Fibroblast of skin of left quadriceps (primary cell): ENCODE measurements at regions not wholly inside any gene's neighbourhood (a gene's known extent, or its start where the extent isn't known, plus 50 kb on each side); places are given as distances from the start of the nearest gene placed in this dataset.

ENCODE experiments used
- DNase-seq, 2 experiments: peaks; one replicate each; pipeline ENCODE4 v3.0.0-alpha.2; 2013; ENCODE audit warnings: low read depth in 2 of 2

DNA sequence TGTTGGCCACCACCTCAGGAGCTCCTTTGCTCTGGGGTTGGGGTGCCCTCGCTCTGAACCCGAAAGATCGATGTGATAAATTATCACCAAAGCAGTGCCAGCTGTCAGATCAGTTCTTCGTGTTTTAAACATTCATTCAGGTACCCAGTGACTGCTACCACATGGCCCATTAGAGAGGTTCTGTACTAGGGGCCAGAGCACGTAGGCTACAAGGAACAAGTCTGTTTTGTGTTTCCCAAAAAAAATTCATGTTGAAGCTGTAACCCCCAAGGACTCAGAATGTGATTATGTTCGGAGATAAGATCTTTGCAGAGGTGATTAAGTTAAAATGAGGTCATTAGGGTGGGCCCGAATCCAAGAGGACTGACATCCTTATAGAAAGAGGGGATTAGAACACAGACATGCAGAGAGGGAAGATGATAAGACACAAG, 526.9 kb downstream of the NPHP4 start:
- DNase-seq = no peak

DNA sequence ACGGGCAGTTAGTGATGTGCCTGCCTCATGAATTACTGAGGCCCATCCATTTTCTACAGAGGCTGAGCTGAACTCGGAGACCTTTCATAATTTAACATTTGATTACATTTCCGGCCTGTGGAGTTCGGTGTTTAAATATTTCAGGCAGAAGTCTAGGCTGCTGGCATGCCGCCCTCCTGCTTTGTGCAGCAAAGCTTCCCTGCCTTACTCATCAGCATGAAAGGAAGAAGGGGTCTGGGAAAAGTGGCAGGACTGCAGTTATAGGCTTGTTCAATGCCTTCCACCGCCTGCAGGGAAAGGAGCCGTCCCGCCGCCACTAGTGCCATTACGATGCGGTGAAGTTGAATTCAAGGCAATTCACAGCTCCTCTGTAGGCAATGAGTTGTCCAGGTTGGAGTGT, 527.9 kb downstream of the NPHP4 start:
- DNase-seq = no peak

DNA sequence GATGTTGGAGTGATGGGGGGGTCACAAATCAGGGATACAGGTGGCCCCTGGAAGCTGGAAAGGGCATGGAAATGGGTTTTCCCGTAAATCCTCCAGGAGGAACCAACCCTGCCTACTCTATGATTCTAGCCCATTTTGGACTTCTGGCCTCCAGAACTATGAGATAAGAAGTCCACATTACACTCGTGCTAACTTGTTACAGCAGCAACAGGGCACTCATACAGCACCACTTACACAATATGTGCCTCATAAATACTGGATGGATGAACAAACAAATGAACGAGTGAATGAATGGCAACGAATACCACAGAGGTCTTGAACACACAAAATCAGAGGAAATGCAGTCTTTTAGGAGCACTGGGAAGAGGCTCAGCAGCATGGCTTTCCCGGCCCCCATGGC, 531.3 kb downstream of the NPHP4 start:
- DNase-seq = no peak

DNA sequence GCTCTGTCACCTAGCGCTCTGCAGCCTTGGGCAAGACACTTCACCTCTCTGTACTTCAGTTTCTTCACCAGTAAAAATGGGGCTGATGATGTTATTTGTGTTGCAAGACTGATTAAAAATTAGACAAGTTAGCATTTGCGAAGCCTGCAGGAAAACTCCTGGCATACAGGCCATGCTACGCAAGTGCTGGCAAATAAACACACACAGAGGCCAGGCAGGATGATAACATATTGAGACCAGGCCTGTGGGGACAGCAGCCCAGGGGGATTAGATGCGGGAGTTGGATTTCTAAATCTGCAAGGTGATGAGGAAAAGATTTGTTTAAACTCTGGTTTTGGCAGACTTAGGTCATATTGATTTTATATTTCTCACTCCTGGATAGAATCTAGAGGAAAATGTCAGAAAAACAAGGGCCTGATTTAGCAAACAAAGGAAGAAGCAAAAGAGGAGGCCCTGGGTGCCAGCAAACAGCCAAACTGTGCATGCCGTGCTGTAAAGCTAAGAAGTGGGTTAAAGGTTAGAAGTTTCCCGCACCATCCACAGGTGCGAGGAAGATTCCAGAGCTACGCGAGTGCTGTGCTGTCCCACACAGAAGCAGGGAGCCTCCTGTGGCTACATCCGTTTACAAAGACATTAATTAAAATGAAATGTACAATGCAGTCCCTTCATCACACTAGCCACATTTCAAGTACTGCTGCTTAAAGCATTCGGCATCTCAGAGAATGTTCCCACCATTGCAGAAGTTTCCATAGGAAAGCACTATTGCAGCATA, 532.2 kb downstream of the NPHP4 start:
- DNase-seq = no peak

DNA sequence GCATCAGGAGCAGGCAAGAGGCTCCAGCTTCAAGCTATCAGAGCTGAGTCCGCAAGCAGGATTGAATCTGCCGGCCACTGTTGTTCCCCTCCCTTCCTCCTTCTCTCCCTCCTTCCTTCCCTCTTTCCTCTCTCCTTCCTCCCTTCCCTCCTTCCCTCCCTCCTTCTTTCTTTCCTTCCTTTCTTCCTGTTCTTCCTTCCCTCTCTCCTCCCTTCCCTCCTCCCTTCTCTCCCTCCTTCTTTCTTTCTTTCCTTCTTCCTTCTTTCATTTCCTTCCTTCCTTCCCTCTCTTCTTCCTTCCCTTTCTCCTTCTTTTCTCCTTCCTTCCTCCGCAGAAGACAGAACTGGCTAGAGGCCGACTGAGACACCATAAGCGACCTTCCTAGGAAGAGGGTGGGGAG, 534.0 kb downstream of the NPHP4 start:
- DNase-seq = no peak

DNA sequence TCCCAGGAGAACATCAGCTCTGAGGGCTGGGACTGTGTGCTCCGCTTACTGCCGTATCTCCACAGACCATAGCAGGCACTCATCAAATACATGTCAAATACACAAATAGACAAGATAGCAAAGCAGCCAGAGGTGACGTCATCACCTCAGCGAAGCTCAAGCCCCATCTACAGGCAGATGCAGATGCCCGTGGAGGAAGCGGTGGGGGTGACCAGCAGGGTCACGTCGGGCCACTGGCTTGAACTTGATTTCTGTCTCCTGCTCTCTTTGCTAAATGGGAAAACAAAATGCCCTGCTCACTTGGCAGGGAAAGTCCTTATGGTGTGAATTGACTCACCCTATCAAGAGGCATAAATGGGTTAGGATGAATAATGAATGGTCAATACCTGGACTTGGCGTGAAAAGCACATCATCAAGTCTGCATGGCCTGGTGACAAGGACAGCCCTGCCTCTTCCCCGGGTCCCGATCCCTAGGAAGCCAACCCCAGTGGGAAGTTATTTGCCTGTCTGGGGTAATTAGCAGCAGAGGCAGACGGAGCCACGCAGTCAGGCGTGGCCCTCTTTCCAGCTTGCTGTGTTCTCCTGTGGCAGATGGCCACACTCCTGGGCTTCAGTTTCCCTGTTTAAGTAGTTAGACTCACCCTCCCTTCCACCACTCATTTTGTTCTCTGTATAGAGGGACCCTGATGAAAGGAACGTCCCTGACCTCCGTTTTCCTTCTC, 536.0 kb downstream of the NPHP4 start:
- DNase-seq = no peak

DNA sequence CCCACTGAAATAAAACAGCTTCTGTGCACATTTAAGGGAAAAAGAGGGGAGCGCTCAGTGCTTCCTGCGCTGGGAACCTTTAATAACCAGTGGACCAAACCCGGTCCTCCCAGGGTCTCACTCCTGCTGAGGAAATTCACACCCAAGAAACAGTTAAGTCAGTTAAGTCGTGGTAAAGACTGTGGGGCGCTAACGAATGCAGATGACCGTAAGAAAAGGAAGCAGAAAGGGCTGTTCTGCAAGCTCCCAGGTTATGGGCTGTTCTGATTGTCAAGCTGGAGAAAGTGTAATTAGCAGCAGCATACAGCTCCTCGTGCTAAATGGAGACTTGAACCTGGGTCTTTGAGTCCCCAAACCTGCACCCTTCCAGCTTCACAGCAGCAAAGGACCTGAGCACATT, 536.6 kb downstream of the NPHP4 start:
- DNase-seq = no peak

DNA sequence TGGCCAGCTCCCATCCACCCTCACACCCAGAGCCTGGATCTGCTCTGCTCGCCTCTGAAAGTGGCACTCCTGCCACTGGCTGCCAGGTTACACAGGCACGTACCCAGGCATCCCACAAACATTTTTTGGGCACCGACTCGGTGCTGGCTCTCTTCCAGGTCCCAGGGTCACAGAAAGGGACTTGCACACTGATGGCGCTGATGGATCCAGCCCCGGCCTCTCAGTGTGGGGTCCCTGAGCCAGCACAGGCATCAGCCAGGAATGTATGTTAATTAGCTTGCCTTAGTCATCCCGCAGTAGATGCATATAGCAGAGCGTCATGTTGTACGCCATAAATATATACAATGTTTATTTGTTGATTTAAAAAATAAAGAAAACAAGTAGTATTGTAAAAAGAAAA, 537.2 kb downstream of the NPHP4 start:
- no peak for DNase-seq

DNA sequence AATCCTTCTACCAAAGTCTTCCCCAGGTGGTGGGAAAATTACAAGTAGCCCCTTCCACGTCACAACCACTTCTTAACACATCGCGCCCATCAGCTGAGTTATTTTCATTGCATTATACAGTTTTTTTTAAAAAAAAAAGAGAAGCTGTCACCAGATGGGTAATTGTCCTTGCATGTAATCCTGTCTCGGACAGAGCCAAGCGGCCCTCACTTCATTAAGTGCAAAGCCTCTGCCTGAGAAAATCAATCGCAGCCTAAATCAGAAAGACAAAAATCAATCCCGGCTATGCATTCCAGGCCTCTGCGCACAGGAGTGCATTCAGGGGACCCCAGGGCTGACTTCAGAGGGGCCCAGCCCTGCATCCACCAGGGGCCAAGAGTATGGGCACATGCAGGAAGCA, 538.9 kb downstream of the NPHP4 start:
- no peak for DNase-seq

DNA sequence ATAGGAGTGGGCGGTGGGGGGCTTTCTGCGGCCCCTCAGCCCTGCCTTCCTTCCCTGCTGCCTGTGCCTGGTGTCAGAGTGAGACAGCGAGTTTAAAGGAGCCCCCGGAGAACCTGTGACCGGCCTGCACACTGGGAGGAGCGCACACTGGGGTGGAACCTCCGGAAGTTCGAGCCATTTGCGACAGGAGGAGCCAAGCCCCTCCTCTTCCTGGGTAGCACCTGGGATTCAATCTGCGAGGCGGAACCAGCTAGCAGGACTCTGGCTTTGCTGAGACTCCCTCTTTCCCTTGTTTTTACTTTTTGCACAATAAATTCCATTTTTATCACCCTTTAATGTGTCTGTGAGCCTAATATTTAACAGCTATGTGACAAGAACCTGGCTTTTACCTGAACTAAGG, 540.6 kb downstream of the NPHP4 start:
- DNase-seq = no peak

DNA sequence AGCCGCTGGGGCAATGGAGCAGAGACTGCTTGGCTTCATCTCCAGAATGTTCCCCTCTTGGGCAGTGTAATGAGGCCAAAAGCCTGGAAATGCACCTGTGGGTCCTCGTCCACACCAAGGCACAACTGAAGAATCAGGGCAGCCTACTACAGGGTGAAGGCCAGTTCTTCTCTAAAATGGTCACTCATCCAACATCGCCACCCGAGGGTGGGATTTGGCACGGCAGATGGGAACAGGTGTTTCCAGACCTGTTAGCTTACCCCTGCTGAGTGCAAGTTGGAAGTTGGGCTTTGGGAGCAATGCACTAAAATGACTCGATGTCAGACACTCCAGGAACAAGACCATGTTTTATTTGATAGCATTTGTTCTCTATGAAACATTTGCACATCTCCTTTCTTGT, 543.7 kb downstream of the NPHP4 start:
- DNase-seq = no peak

DNA sequence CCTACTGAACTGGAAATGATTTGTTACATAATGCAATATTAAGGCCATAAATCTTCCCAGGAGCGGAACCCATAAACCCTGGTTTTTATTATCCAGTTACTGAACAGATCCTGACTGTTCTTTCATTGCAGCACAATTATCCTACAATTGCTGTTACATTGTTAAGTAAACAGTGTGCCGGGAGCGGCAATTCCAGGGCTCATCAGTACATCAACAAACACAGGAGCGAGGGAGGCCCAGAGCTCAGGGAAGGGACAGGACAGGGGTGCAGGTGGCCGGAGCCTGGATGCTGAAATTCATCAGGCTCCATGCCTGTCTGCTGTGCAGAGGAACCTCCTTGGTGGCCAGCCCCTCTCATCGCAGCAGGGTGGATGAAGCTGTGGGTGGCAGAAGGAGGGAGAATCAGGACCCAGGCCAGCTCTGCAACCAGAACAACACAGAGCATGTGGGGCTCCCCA, 544.7 kb downstream of the NPHP4 start:
- DNase-seq = no peak

DNA sequence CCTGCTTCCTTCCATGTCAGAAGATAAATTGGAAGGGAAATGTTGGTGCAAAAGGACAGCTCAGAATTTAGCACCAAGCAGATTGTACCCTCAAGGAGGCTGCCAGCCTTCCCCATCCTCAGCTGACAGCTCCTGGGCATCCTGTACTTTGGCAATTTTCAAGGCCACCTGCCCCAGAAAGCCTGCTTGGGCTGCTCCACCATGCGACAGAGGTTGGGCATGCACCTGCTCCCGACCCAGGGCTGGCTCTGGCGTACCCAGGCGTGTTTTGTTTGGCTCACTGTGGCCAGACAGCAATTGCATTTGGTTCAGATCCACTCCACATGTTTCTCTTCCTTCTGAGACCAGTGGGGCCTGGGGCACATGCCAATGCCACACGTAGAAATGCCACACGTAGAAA, 547.8 kb downstream of the NPHP4 start:
- DNase-seq = no peak

DNA sequence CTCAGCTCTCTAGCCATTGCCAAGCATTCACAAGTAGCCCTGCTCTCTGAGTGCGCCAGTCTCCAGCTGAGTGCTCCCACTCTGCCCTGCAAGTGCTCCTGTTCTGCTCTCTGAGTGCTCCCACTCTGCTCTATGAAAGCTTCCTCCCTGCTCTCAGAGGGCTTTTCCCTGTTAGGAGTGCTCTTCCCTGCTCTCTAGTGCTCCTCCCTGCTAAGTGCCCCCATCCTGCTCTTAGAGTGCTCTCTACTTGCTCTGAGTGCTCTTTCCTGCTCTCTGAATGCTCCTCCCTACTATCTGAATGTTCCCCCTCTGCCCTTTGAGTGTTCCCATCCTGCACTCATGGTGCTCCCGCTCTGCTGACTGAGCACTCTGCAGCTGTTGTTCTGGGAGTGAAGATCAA, 555.4 kb downstream of the NPHP4 start:
- no peak for DNase-seq

DNA sequence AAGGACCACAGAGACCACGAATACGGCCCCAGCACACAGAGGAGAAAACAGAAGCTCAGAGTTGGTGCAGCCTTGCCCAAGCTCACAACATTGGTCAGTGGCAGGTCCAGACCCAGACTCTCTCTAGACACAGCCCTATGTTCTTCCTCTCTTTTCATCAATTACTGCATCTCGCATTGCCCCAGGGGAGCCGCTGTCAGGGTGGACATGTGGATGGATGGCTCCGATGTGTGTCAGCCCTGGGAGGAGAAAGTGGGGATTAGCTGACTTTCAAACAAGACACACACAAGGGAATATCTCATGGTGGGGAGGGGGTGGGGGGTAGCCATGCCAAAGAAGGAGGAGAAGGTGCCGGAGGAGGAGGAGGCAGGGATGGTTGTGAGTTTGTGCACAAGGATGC, 556.8 kb downstream of the NPHP4 start:
- DNase-seq = no peak

DNA sequence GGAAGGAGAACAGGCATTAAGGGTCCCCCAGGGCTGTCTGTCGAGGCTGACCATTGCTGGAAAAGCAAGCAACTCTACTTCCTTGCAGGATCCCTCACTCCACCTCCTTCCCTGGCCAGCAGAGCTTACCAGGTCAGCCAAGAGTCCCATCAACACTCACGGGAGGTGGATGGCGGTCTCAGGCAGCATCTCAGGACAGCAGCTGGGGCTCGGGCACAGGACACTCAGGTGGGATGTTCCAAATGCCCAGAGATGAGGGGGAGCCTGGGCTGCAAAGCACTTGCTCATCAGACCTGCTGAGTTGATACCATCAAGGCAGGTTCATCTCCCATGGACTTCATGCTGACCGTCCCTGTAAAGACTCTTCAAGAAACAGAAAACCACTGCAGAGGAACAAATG, 559.8 kb downstream of the NPHP4 start:
- no peak for DNase-seq

DNA sequence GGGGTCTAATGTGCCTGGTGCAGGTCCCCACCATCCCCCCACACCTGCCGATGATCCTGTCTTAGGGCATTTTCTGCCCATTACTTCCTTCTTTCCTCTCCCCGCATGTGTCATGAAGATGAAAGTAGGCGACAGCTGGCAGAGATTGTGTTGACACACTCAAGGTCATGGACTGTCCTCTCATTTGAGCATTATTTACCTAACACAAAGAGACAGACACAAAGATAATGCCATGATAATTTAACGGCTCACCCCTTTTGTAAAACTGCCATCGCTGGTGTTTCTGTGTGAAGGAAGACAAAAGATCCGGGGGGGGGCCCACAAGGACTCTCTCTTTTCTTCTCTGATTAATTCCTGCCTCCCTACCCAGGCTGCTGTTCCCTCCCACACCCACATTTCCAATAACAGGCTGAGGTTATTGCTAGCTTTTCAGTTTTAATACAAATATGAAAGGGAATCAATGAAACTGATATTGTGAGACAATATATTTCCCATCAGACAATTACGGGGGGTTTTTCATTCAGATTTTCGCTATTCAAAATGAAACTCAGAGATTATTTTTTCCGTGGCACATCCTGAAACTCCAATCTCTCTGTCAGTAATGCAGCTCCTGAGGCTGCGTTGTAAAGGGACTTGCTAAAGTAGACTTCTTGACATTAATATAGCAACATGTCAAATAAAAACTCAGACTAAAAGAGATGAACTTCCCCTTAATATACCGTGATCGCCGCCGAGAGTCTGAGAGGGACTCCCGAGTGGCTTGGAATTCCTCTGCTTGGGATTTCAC, 561.1 kb downstream of the NPHP4 start:
- no peak for DNase-seq

DNA sequence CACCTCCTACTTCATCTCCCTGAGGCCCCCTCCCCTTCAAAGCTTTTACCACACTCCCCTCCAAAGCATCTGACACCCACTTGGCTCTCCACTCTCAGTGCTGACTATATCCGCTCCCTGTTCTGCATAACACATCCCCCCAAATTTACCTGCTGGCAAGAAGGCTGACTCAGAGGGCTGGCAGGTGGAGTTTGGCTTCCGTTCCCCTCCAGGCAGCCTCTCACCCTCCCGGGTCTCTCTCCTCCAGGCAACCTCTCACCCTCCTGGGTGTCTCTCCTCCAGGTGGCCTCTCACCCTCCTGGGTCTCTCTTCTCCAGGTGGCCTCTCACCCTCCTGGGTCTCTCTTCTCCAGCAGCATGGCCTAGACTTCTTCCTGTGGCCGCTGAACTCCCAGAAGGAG, 562.1 kb downstream of the NPHP4 start:
- no peak for DNase-seq

DNA sequence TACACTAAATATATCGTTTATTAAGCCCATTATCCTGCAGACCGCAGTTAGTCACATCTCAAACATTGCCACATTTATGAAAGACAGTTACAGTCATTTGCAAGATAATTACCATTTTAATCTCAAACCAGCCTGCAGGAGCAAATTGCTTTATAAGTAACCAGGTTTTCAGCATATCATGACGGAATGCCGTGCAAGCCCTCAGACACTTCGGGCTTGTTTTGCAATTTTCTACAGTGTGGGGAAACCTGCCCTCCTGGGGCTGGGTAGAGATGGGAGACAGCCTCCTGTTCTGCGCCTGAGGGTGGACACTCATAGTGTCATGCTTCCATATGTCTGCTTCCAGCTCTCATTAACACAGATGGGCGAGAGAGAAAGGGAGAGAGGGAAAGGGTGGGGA, 563.9 kb downstream of the NPHP4 start:
- DNase-seq = no peak

DNA sequence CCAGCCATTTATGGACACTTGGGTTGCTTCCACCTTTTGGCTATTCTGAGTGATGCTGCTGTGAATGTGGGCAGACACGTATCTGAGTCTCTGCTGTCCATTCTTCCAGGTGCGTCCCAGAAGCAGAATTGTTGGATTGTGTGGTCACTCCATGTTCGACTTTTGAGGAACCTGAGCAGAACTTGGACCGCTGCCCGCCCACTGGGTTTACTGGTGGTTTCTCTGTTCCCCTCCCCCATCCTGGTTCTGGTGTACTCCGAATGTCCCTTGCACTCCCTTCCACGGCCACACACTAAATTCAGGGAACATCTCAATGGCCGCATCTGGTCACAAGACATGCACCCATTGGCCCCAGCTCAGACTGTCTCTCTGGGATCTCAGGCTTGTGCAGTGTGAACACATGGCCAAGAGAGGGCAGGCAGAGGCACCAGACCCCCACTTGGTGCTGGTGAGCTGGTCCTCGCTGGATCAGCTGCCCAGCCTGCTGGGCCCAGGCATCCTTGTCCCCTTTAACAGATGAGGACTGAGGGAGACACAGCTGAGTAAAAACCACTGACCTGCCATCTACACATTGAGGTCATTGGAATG, 565.1 kb downstream of the NPHP4 start:
- no peak for DNase-seq

DNA sequence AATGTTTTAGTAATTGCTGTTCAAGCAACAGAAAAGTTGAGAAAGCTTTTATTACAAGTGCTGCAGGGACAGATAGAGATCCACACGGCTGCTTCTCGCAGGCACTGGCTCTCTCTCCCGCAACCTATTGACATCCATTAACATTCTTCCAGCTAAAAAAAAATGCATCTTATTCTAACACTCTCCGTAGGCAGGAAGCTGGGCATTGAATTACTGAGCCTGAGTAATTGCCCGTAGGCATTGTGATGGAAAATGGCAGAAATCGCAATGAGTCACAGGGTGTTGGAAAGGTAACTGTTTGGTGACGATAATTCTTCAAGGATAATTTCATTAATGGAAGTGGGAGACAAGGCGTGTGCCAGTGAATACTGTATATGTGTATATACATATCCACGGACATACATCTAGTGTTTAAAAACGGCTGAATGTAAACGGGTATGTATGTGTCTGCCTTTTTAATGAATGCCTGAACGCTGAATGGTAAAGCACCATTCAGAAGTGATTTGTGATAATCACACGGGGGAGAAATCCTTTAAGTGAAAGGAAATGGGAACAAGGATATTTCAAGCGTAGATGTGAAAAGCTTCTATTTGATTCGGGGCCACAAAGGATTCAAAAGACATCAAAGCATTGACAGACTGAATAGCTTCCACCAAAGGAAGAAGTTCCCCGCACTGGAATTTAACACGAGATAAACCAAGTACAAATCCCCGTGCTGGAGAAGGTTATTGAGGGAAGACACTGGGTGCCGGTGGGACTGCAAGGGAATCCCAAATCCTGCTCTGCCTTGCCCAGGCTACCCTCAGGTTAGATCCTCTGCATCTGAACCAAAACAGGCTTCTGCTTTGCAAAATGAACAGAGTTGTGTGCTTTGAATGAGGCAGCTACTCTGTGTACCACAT, 567.2 kb downstream of the NPHP4 start:
- no peak for DNase-seq
